HUES64 (cell line): ENCODE measurements at regions not wholly inside any gene's neighbourhood (a gene's known extent, or its start where the extent isn't known, plus 50 kb on each side); places are given as distances from the start of the nearest gene placed in this dataset.

Experiments used
- H3K27ac ChIP-seq: 2 replicates; pipeline ENCODE4 v1.7.0; 2013; ENCODE audit warnings: low read depth, low read length, inconsistent platforms
- H3K27me3 ChIP-seq: 2 replicates; pipeline ENCODE4 v1.6.1; 2013; ENCODE audit warnings: mild to moderate bottlenecking, low read length; ENCODE audit not compliant: insufficient read depth
- H3K36me3 ChIP-seq: 2 replicates; pipeline ENCODE4 v1.6.1; 2013; ENCODE audit warnings: mild to moderate bottlenecking, low read length; ENCODE audit not compliant: insufficient read depth
- H3K4me1 ChIP-seq: 2 replicates; pipeline ENCODE4 v1.6.1; 2013; ENCODE audit warnings: mild to moderate bottlenecking, low read length, moderate library complexity; ENCODE audit not compliant: insufficient read depth
- H3K4me3 ChIP-seq: 2 replicates; pipeline ENCODE4 v1.5.1; 2013; ENCODE audit warnings: mild to moderate bottlenecking, low read length, moderate library complexity
- H3K9ac ChIP-seq: 2 replicates; pipeline ENCODE4 v1.6.1; 2013; ENCODE audit warnings: mild to moderate bottlenecking, low read depth, low read length
- H3K9me3 ChIP-seq: 2 replicates; pipeline ENCODE4 v1.6.1; 2013; ENCODE audit warnings: low read depth, low read length; ENCODE audit not compliant: insufficient read depth
- WGBS: fragments of 150-250, 120-280 bp; methylation state at CpG from one replicate; pipeline ENCODE4 v1.1.7; 2013; ENCODE audit warnings: missing lambda C conversion rate; 5-methylcytosine and 5-hydroxymethylcytosine counted together

GRCh38 chr1:72535470-72535869 is 253.1 kb upstream of the NEGR1 start:
- H3K9ac ChIP-seq: no peak overlapping the region
- H3K27me3 ChIP-seq: no peaks in the 10 kb centered on the region
- H3K36me3 ChIP-seq: no peaks in the 10 kb centered on the region
- H3K4me3 ChIP-seq: no peak overlapping the region
- H3K4me1 ChIP-seq: no peaks in the 10 kb centered on the region
- H3K27ac ChIP-seq: no peak overlapping the region
- H3K9me3 ChIP-seq: no peaks in the 10 kb centered on the region
- WGBS: 96% methylated on average over 2 of the region's 2 CpGs

- H3K9ac ChIP-seq: no peak overlapping the region
- H3K4me1 ChIP-seq: no peaks in the 10 kb centered on the region
- WGBS: 100% methylated on average over 1 of the region's 1 CpG
- no peaks in the 10 kb centered on the region for H3K27me3 ChIP-seq
- no peaks in the 10 kb centered on the region for H3K9me3 ChIP-seq
- H3K4me3 ChIP-seq: no peak overlapping the region
- no peak overlapping the region for H3K27ac ChIP-seq
- no peaks in the 10 kb centered on the region for H3K36me3 ChIP-seq
Measured at GRCh38 chr1:72530646-72531045, 248.3 kb upstream of the NEGR1 start.

- H3K9me3 ChIP-seq: no peaks in the 10 kb centered on the region
Measured at GRCh38 chr1:72526926-72527325, 244.6 kb upstream of the NEGR1 start.

GRCh38 chr1:72524021-72524420 is 241.7 kb upstream of the NEGR1 start:
- Histone ChIP-seq H3K4me1 (no peaks in the 10 kb centered on the region), H3K36me3 (no peaks in the 10 kb centered on the region), H3K9me3 (no peaks in the 10 kb centered on the region), H3K4me3 (no peak overlapping the region), H3K27me3 (no peaks in the 10 kb centered on the region), H3K27ac (no peak overlapping the region), H3K9ac (no peak overlapping the region)

More at GRCh38 chr1:72526926-72527325, 244.6 kb upstream of the NEGR1 start:
- Histone ChIP-seq H3K4me3 (no peak overlapping the region), H3K36me3 (no peaks in the 10 kb centered on the region), H3K27ac (no peak overlapping the region), H3K27me3 (no peaks in the 10 kb centered on the region), H3K4me1 (no peaks in the 10 kb centered on the region), H3K9ac (no peak overlapping the region)
- WGBS: 90% methylated on average over 4 of the region's 4 CpGs

GRCh38 chr1:72521659-72522058 is 239.3 kb upstream of the NEGR1 start:
- H3K27ac ChIP-seq: no peak overlapping the region
- H3K36me3 ChIP-seq: no peaks in the 10 kb centered on the region
- H3K9ac ChIP-seq: no peak overlapping the region
- no peaks in the 10 kb centered on the region for H3K4me1 ChIP-seq
- WGBS: 94% methylated on average over 2 of the region's 2 CpGs
- no peaks in the 10 kb centered on the region for H3K27me3 ChIP-seq
- H3K9me3 ChIP-seq: no peaks in the 10 kb centered on the region
- no peak overlapping the region for H3K4me3 ChIP-seq

- peaks cover 5% of the 10 kb centered on the region for H3K4me1 ChIP-seq
- WGBS: 89% methylated on average over 1 of the region's 2 CpGs
- no peaks in the 10 kb centered on the region for H3K36me3 ChIP-seq
- no peak overlapping the region for H3K9ac ChIP-seq
- no peak overlapping the region for H3K27ac ChIP-seq
- no peaks in the 10 kb centered on the region for H3K9me3 ChIP-seq
- H3K4me3 ChIP-seq: no peak overlapping the region
- H3K27me3 ChIP-seq: no peaks in the 10 kb centered on the region
Measured at GRCh38 chr1:72516826-72517225, 234.5 kb upstream of the NEGR1 start.

- 97% methylated on average over 4 of the region's 4 CpGs for WGBS
- H3K9me3 ChIP-seq: no peaks in the 10 kb centered on the region
- H3K9ac ChIP-seq: no peak overlapping the region
- peaks cover 11% of the 10 kb centered on the region for H3K4me1 ChIP-seq
- H3K27me3 ChIP-seq: no peaks in the 10 kb centered on the region
- H3K4me3 ChIP-seq: no peak overlapping the region
- H3K27ac ChIP-seq: no peak overlapping the region
- no peaks in the 10 kb centered on the region for H3K36me3 ChIP-seq
Measured at GRCh38 chr1:72516264-72516663, 233.9 kb upstream of the NEGR1 start.

- H3K36me3 ChIP-seq: no peaks in the 10 kb centered on the region
- H3K27me3 ChIP-seq: no peaks in the 10 kb centered on the region
- H3K4me3 ChIP-seq: no peak overlapping the region
- no peak overlapping the region for H3K9ac ChIP-seq
- H3K4me1 ChIP-seq: peaks cover 4% of the 10 kb centered on the region; the same call in 1 of the 2 replicates
- H3K9me3 ChIP-seq: no peaks in the 10 kb centered on the region
- 93% methylated on average over 5 of the region's 5 CpGs for WGBS
- no peak overlapping the region for H3K27ac ChIP-seq
Measured at GRCh38 chr1:72498371-72498770, 216.0 kb upstream of the NEGR1 start.

- Histone ChIP-seq H3K27me3 (no peaks in the 10 kb centered on the region), H3K36me3 (no peaks in the 10 kb centered on the region), H3K9ac (no peak overlapping the region), H3K4me3 (no peak overlapping the region), H3K9me3 (no peaks in the 10 kb centered on the region), H3K27ac (no peak overlapping the region), H3K4me1 (peaks cover 4% of the 10 kb centered on the region; the same call in 1 of the 2 replicates)
Measured at GRCh38 chr1:72489801-72490200, 207.5 kb upstream of the NEGR1 start.

GRCh38 chr1:72485801-72486200 is 203.5 kb upstream of the NEGR1 start:
- H3K4me1 ChIP-seq: peaks cover 4% of the 10 kb centered on the region; the same call in 1 of the 2 replicates
- H3K36me3 ChIP-seq: no peaks in the 10 kb centered on the region
- no peaks in the 10 kb centered on the region for H3K27me3 ChIP-seq
- WGBS: no CpG with 5 or more reads among the region's 1 CpG
- H3K9me3 ChIP-seq: no peaks in the 10 kb centered on the region
- H3K27ac ChIP-seq: no peak overlapping the region
- no peak overlapping the region for H3K9ac ChIP-seq
- no peak overlapping the region for H3K4me3 ChIP-seq

GRCh38 chr1:72483846-72484357 is 201.6 kb upstream of the NEGR1 start:
- H3K27me3 ChIP-seq: no peaks in the 10 kb centered on the region
- H3K27ac ChIP-seq: no peak overlapping the region
- H3K9me3 ChIP-seq: peaks cover 6% of the 10 kb centered on the region; the same call in 1 of the 2 replicates
- no peaks in the 10 kb centered on the region for H3K36me3 ChIP-seq
- H3K4me3 ChIP-seq: no peak overlapping the region
- H3K9ac ChIP-seq: no peak overlapping the region
- no peaks in the 10 kb centered on the region for H3K4me1 ChIP-seq

GRCh38 chr1:72482736-72483413 is 200.5 kb upstream of the NEGR1 start:
- no peak overlapping the region for H3K9ac ChIP-seq
- 89% methylated on average over 5 of the region's 6 CpGs for WGBS
- no peak overlapping the region for H3K4me3 ChIP-seq
- H3K27ac ChIP-seq: no peak overlapping the region
- no peaks in the 10 kb centered on the region for H3K27me3 ChIP-seq
- H3K9me3 ChIP-seq: peaks cover 6% of the 10 kb centered on the region; the same call in 1 of the 2 replicates
- H3K4me1 ChIP-seq: no peaks in the 10 kb centered on the region
- no peaks in the 10 kb centered on the region for H3K36me3 ChIP-seq
